Psoas muscle (tissue), 7 donors: ENCODE measurements at regions not wholly inside any gene's neighbourhood (a gene's known extent, or its start where the extent isn't known, plus 50 kb on each side); places are given as distances from the start of the nearest gene placed in this dataset.

ENCODE experiments used
- ATAC-seq, 4 donors: fragments of 200-7000 bp; cut with Tn5 transposase; one replicate each; pipeline ENCODE4 v1.9.1; 2020; ENCODE audit warnings: moderate library complexity in 3 of 4, mild to moderate bottlenecking in 2 of 4
- DNase-seq, 2 donors: peaks; one replicate each; pipeline ENCODE4 v3.0.0-alpha.2; 2020
- H3K27ac ChIP-seq: fragments of 200-600 bp; one replicate; pipeline ENCODE4 v1.8.0; 2022
- H3K27me3 ChIP-seq, 3 donors: fragments of 200-600 bp in 1 of 3; one replicate each; pipeline versions ENCODE4 v1.6.1 to v1.8.0; 2013 to 2022; ENCODE audit warnings: low read length in 2 of 3, mild to moderate bottlenecking in 2 of 3, moderate library complexity in 1 of 3; ENCODE audit not compliant: insufficient read depth in 3 of 3
- H3K36me3 ChIP-seq, 2 donors: fragments of 200-600 bp in 1 of 2; one replicate each; pipeline versions ENCODE4 v1.6.1 to v1.8.0; 2013 to 2022; ENCODE audit warnings: low read depth in 1 of 2, mild to moderate bottlenecking in 1 of 2, moderate library complexity in 1 of 2; ENCODE audit not compliant: insufficient read depth in 1 of 2
- H3K4me1 ChIP-seq: fragments of 200-600 bp; one replicate; pipeline ENCODE4 v1.8.0; 2022
- H3K4me3 ChIP-seq: fragments of 200-600 bp; one replicate; pipeline ENCODE4 v1.8.0; 2022; ENCODE audit warnings: mild to moderate bottlenecking
- H3K9me3 ChIP-seq: fragments of 200-600 bp; one replicate; pipeline ENCODE4 v1.8.0; 2022
- WGBS, 3 donors: extraction: QIAGEN DNeasy Blood & Tissue Kit; methylation state at CpG; one replicate each; pipeline versions ENCODE4 v1.1.6 to v1.1.7; 2013; 5-methylcytosine and 5-hydroxymethylcytosine counted together
- intact Hi-C, 2 donors: fragments of 100-400 bp; cut with DNase I; formaldehyde crosslinking; loops; one replicate each; pipeline versions ENCODE4 v1.11.0 to v1.14.2; 2022
- TF ChIP-seq, protein P1 (sequence below): fragments of 200-600 bp; IDR thresholded peaks from one replicate; pipeline ENCODE4 v1.8.0; 2022; ENCODE audit warnings: antibody characterized with exemption
- donor health status: healthy with polysubstance abuse.
- donor health status: DM: no; HTN: no; CAD: no; lungs with moderate emphysema.
- donor health status: Bipolar disorder and iron deficiency.
- donor health status: healthy.
- donor health status: DM: yes; HTN: yes; CAD: no.
- donor health status: DM: no; HTN: no; CAD: no.
- donor health status: DM: yes; HTN: yes; CAD: no.

DNA sequence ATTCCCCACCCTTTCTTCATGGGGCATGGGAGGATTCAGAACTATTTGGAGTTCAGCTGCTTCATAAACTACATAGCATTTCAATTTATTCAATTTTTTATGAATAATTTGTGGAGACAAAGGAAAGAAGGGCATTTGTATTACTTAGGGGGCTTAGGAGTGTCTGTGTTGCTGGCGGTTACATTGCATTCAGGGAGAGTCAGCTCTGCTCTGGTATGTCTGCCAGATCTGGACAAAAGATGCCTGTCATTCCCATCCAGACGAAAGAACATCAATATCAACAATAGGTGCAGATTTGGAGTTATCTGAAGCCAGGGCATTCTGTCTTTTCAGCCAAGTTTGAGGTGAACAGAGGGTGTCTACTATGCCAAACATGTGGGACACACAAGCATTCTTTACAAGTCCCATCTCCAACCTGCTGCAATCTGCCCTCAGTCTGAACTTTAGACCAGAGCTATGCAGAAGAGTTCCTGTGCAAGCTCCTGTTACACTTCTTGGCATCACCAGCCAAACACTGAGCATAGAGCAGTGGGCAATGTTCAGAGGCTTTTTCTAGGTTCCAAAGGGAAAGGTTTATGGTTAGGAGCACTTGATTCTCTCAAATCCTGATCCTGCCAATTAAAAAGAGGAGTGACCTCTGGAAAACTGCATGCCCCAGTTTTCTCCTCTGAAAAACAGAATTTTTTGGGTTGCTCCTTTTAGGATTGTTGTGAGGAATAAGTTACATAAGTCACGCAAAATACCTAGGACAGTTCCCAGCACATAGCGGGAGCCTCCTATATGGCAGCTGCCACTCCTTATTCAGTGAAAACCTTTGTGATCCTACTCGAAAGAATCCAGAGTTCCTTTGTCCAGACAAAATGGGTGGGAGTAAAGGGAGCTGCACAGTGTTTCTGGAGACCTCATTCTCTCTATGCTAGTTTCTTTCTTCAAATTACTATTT lies 719.5 kb upstream of the SLIT2 start:
- Histone ChIP-seq H3K36me3 (no peaks in the 10 kb centered on the region), H3K9me3 (no peaks in the 10 kb centered on the region), H3K4me3 (no peak overlapping the region), H3K27me3 (no peaks in the 10 kb centered on the region), H3K27ac (no peak overlapping the region), H3K4me1 (no peaks in the 10 kb centered on the region)
- DNase-seq (no peak), ATAC-seq (no peak)
- intact Hi-C loops, result no loop called here
- TF ChIP-seq, protein P1, sequence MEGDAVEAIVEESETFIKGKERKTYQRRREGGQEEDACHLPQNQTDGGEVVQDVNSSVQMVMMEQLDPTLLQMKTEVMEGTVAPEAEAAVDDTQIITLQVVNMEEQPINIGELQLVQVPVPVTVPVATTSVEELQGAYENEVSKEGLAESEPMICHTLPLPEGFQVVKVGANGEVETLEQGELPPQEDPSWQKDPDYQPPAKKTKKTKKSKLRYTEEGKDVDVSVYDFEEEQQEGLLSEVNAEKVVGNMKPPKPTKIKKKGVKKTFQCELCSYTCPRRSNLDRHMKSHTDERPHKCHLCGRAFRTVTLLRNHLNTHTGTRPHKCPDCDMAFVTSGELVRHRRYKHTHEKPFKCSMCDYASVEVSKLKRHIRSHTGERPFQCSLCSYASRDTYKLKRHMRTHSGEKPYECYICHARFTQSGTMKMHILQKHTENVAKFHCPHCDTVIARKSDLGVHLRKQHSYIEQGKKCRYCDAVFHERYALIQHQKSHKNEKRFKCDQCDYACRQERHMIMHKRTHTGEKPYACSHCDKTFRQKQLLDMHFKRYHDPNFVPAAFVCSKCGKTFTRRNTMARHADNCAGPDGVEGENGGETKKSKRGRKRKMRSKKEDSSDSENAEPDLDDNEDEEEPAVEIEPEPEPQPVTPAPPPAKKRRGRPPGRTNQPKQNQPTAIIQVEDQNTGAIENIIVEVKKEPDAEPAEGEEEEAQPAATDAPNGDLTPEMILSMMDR, result no peak
- WGBS, 3 donors, result 61 to 75% (median 68%) methylated on average over 5 of the region's 5 CpGs

DNA sequence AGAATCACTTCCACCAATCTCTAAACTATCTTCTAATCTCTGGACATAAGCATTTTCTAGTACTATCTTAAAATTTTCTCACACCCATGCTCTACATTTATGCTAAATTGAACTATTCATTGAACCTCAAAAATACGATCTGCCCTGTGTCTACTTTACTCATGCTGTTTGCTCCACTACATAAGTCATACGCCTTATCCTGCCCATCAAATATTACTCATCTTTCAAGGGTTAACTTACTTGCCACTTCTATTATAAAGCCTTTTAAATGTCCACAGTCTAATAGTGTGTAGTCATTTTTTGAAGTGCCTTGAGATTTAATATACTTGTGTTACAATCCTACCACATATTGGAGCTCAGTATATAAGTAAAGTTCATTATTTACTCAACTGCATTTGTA lies 727.7 kb upstream of the SLIT2 start:
- Histone ChIP-seq H3K27me3 (no peaks in the 10 kb centered on the region), H3K4me3 (no peak overlapping the region), H3K27ac (no peak overlapping the region), H3K36me3 (no peaks in the 10 kb centered on the region), H3K9me3 (no peaks in the 10 kb centered on the region), H3K4me1 (no peaks in the 10 kb centered on the region)
- intact Hi-C loops, result no loop called here
- ATAC-seq, result no peak
- no peak for DNase-seq
- 89 to 95% (median 91%) methylated on average over 2 of the region's 2 CpGs for WGBS, 3 donors
- TF ChIP-seq, protein P1, result no peak

DNA sequence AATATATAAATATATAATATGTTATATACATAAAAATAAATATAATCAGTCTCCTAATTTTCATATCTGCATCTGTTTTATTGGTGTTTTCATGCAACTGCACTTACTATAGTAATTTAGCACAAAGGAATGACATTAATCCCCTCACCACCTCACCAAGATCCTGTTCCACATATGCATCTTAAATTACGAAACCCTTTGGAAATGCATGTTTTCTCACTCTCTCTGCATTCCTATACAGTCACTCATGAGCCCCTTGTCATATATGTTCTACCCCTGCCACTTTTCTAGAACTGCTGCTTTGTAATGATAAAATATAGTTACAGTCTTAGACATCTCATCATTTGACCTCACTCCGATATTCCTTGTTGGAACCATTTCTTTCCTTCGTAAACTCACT lies 728.7 kb upstream of the SLIT2 start:
- H3K4me3 ChIP-seq, result no peak overlapping the region
- TF ChIP-seq, protein P1, result no peak
- intact Hi-C loops, result no loop called here
- no peaks in the 10 kb centered on the region for H3K9me3 ChIP-seq
- H3K36me3 ChIP-seq, result no peaks in the 10 kb centered on the region
- no peak for DNase-seq
- no peaks in the 10 kb centered on the region for H3K27me3 ChIP-seq
- no peak overlapping the region for H3K27ac ChIP-seq
- no peaks in the 10 kb centered on the region for H3K4me1 ChIP-seq
- 84 to 87% (median 85%) methylated on average over 3 of the region's 3 CpGs for WGBS, 3 donors
- ATAC-seq, result no peak

DNA sequence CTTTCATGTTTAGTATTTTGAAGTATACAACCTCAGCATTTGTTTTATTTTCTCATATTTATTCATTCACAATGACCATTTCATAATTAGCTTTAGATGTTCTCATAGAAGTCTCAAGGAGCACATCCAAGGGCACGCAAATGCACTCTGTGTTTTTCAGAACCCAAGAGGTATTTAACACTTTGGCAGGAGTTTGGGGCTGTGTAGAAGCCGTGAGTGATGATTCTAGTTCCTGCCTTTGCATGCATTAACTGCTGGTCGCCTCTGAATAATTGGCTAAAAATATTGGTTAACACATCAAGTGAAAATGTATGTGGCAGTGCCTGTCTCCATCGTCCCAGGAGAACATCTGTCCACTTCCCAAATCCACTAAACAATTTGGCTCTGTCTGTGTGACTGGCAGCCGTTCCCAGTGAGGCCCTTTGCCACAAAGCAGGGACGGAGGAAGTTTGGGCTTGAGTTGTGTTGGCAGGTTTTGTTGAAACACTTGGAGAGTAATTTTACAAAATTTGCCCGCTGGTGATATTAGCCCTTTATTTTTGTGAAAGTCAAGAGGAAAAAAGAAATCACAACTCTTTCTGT lies 730.7 kb upstream of the SLIT2 start:
- WGBS, 3 donors, result 28 to 41% (median 34%) methylated on average over 7 of the region's 7 CpGs

More for the DNA sequence above, 730.7 kb upstream of the SLIT2 start:
- DNase-seq, result no peak
- no peaks in the 10 kb centered on the region for H3K36me3 ChIP-seq
- TF ChIP-seq, protein P1, result no peak
- H3K27me3 ChIP-seq, result no peaks in the 10 kb centered on the region
- no peak overlapping the region for H3K4me3 ChIP-seq
- ATAC-seq, result no peak
- H3K9me3 ChIP-seq, result no peaks in the 10 kb centered on the region
- H3K4me1 ChIP-seq, result no peaks in the 10 kb centered on the region
- intact Hi-C loops, result no loop called here
- H3K27ac ChIP-seq, result no peak overlapping the region
